Cardiac fibroblast (primary cell): ENCODE measurements at regions not wholly inside any gene's neighbourhood (a gene's known extent, or its start where the extent isn't known, plus 50 kb on each side); places are given as distances from the start of the nearest gene placed in this dataset.

ENCODE experiments used
- DNase-seq, 2 donors: peaks; one replicate each; pipeline versions ENCODE4 v3.0.0 to v3.0.0-alpha.2; 2010; ENCODE audit warnings: low read depth in 2 of 2
- H3K4me3 ChIP-seq, 2 donors: replicated peaks in 1 of 2; 1 replicate in 1 of 2; 2 replicates in 1 of 2; pipeline ENCODE4 v1.5.1; 2011; ENCODE audit warnings: low read depth in 2 of 2, low read length in 2 of 2, mild to moderate bottlenecking in 2 of 2, moderate library complexity in 1 of 2
- CTCF ChIP-seq: IDR thresholded peaks from one replicate; pipeline ENCODE4 v1.5.1; 2011; ENCODE audit warnings: low read depth, mild to moderate bottlenecking, low read length, inconsistent platforms

GRCh38 chr7:127448566-127448965 lies 56.1 kb upstream of the ZNF800 start:
- TF ChIP-seq CTCF, result no peak
- DNase-seq, result no peak
- H3K4me3 ChIP-seq, result no peak overlapping the region

GRCh38 chr7:127447326-127447945 lies 54.9 kb upstream of the ZNF800 start:
- DNase-seq, result peak; percentile 40 to 56
- peak; percentile 60 for TF ChIP-seq CTCF

GRCh38 chr7:127446842-127447241 lies 54.3 kb upstream of the ZNF800 start:
- DNase-seq, result no peak
- no peak for TF ChIP-seq CTCF

More at GRCh38 chr7:127447326-127447945, 54.9 kb upstream of the ZNF800 start:
- no peak overlapping the region for H3K4me3 ChIP-seq

More at GRCh38 chr7:127446842-127447241, 54.3 kb upstream of the ZNF800 start:
- H3K4me3 ChIP-seq, result no peak overlapping the region
